ENCODE measurements at regions not wholly inside any gene's neighbourhood (a gene's known extent, or its start where the extent isn't known, plus 50 kb on each side); places are given as distances from the start of the nearest gene placed in this dataset.

DNA sequence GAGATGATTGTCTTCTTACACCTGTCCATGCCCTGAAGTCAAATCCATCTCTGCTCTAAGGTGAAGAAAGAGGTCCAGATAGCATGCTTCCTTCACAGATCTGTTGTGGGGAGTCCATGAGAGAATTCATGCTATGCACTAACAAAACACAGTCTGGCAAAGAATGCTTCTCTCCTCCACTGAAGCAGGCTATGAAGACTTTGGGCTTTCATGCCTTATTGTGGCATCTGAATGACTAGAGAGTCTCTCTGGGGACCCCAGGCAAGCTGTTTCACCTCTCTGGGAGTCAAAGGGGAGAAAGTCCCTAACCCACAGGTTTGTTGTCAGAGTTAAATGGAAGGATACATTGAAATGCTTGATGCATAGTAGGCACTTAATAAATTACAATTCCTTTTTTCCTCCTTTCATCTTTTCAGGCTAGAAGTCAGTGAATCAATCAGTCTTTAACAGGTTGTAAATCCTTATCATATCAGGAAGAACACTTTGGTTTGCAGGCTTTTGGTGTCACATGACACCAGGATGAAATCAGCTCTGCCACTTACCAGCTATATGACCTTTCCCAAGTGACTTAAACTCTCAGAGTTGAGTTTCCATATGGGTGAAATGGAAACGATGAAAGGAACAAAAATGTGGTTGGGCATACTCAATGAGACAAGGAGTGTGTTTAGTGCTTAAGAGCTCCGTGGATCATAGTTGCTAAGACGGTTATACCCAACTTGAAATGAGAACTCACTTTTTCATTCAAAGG is 200.1 kb upstream of the DAB1 start:
- Histone ChIP-seq H3K79me2 (ENCODE audit: control insufficient read depth, insufficient read depth, low read length) (no peaks in the 10 kb centered on the region), H3K4me2 (ENCODE audit: control insufficient read depth, insufficient read depth) (no peak overlapping the region), H3K27ac (ENCODE audit: control insufficient read depth, insufficient read depth) (no peak overlapping the region), H2AFZ (ENCODE audit: control insufficient read depth, low read depth, low read length) (no peak overlapping the region), H3K4me1 (ENCODE audit: control insufficient read depth, insufficient read depth, low read length) (no peaks in the 10 kb centered on the region), H3K36me3 (ENCODE audit: control insufficient read depth in 2 of 2, insufficient read depth in 2 of 2, low read length in 1 of 2) (no peaks in the 10 kb centered on the region), H4K20me1 (ENCODE audit: control insufficient read depth, insufficient read depth) (no peaks in the 10 kb centered on the region), H3K27me3 (replicated peaks in 1 of 2; ENCODE audit: control insufficient read depth in 2 of 2, insufficient read depth in 2 of 2, low read length in 1 of 2) (no peaks in the 10 kb centered on the region), H3K9me3 (replicated peaks; ENCODE audit: control insufficient read depth, insufficient read depth, low read length) (no peaks in the 10 kb centered on the region), H3K4me3 (no peak overlapping the region), H3K9ac (ENCODE audit: control insufficient read depth, insufficient read depth, low read length) (no peak overlapping the region)
- ATAC-seq = no peak
- CTCF ChIA-PET = no interaction called here
- in situ Hi-C loops (cut with MboI) = no loop called here
- WGBS (ENCODE audit: insufficient coverage, insufficient replicate concordance, low lambda C conversion rate, missing lambda C conversion rate) = 41% methylated on average over 3 of the region's 3 CpGs
- SMC1A ChIA-PET (ENCODE audit: uncharacterized antibody, unreplicated experiment) = interaction anchor here (1.3 kb wide), 1 partner anchor 21 kb away, joined by 3 read pairs; no protein-coding TSS in a partner anchor
- POLR2A ChIA-PET = no interaction called here
- RAD21 ChIA-PET (ENCODE audit: unreplicated experiment) = interaction anchor here (0.5 kb wide), 1 partner anchor 234 kb away, joined by 3 read pairs; no protein-coding TSS in a partner anchor
- BruUV-seq (replicated peaks) = no TSS peak
- intact Hi-C loops (cut with micrococcal nuclease; ENCODE audit: unreplicated experiment) = no loop called here
- FAIRE-seq = no peak
- TF ChIP-seq SREBF1 (IDR thresholded peaks at IDR 0.05; ENCODE audit: low read length) = no peak
- no peak for TF ChIP-seq FOS (IDR thresholded peaks at IDR 0.05; ENCODE audit: borderline replicate concordance, extremely low read depth, insufficient read length)
- TF ChIP-seq, protein P1, sequence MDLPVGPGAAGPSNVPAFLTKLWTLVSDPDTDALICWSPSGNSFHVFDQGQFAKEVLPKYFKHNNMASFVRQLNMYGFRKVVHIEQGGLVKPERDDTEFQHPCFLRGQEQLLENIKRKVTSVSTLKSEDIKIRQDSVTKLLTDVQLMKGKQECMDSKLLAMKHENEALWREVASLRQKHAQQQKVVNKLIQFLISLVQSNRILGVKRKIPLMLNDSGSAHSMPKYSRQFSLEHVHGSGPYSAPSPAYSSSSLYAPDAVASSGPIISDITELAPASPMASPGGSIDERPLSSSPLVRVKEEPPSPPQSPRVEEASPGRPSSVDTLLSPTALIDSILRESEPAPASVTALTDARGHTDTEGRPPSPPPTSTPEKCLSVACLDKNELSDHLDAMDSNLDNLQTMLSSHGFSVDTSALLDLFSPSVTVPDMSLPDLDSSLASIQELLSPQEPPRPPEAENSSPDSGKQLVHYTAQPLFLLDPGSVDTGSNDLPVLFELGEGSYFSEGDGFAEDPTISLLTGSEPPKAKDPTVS (IDR thresholded peaks at IDR 0.05; ENCODE audit: low read depth, low read length) = no peak
- TF ChIP-seq, protein P2, sequence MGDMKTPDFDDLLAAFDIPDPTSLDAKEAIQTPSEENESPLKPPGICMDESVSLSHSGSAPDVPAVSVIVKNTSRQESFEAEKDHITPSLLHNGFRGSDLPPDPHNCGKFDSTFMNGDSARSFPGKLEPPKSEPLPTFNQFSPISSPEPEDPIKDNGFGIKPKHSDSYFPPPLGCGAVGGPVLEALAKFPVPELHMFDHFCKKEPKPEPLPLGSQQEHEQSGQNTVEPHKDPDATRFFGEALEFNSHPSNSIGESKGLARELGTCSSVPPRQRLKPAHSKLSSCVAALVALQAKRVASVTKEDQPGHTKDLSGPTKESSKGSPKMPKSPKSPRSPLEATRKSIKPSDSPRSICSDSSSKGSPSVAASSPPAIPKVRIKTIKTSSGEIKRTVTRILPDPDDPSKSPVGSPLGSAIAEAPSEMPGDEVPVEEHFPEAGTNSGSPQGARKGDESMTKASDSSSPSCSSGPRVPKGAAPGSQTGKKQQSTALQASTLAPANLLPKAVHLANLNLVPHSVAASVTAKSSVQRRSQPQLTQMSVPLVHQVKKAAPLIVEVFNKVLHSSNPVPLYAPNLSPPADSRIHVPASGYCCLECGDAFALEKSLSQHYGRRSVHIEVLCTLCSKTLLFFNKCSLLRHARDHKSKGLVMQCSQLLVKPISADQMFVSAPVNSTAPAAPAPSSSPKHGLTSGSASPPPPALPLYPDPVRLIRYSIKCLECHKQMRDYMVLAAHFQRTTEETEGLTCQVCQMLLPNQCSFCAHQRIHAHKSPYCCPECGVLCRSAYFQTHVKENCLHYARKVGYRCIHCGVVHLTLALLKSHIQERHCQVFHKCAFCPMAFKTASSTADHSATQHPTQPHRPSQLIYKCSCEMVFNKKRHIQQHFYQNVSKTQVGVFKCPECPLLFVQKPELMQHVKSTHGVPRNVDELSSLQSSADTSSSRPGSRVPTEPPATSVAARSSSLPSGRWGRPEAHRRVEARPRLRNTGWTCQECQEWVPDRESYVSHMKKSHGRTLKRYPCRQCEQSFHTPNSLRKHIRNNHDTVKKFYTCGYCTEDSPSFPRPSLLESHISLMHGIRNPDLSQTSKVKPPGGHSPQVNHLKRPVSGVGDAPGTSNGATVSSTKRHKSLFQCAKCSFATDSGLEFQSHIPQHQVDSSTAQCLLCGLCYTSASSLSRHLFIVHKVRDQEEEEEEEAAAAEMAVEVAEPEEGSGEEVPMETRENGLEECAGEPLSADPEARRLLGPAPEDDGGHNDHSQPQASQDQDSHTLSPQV (IDR thresholded peaks at IDR 0.05) = no peak
- TF ChIP-seq PAX8 (IDR thresholded peaks at IDR 0.05) = no peak
- no peak for DNase-seq (ENCODE audit: low read depth, low spot score)

Data from GM12878 (cell line).